ENCODE measurements at regions not wholly inside any gene's neighbourhood (a gene's known extent, or its start where the extent isn't known, plus 50 kb on each side); places are given as distances from the start of the nearest gene placed in this dataset.

DNA sequence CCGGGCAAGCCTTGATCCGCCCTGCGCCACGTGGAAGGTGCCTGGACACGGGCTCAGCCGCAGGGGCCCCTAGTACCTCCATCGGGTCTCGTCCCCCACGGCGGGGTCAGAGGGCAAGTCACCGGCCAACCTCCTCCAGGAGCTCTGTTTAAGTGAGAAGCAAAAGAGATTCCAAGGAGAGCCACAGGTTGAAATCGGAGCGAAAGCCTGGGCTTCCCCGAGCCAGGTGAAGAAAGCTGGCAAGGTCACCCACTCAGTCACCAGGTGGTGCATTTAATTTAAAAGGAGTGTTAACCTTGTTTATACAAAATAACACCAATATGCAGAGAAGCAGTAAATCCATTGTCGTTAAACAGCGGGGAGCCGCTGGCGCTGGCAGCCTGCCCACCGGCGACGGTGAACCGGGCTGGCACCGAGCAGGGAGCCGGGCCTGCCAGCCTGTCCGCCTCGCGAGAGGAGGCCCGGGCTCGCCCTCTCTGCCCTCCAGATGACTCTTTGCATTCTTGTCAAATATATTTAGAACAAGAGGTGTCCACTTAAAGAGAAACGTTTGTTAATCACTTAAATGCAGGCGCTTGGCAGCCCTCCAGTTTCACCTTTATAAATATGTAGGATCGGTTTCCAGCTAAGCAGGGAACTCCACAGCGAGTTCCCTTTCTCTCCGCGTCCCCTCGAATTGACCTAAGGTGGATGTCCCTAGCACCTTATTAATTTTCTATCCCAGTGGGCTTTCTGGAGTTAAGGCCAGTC, 277.3 kb upstream of the NR2F2 start:
- TF ChIP-seq IRF2 (CRISPR knock-in tag; IDR thresholded peaks at IDR 0.05; ENCODE audit: borderline replicate concordance, low read depth), result no peak
- TF ChIP-seq, protein P1, sequence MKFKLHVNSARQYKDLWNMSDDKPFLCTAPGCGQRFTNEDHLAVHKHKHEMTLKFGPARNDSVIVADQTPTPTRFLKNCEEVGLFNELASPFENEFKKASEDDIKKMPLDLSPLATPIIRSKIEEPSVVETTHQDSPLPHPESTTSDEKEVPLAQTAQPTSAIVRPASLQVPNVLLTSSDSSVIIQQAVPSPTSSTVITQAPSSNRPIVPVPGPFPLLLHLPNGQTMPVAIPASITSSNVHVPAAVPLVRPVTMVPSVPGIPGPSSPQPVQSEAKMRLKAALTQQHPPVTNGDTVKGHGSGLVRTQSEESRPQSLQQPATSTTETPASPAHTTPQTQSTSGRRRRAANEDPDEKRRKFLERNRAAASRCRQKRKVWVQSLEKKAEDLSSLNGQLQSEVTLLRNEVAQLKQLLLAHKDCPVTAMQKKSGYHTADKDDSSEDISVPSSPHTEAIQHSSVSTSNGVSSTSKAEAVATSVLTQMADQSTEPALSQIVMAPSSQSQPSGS (CRISPR knock-in tag; IDR thresholded peaks at IDR 0.05; ENCODE audit: borderline replicate concordance, low read depth), result no peak
- TF ChIP-seq SMAD4 (CRISPR knock-in tag; IDR thresholded peaks at IDR 0.05), result no peak
- TF ChIP-seq, protein P2, sequence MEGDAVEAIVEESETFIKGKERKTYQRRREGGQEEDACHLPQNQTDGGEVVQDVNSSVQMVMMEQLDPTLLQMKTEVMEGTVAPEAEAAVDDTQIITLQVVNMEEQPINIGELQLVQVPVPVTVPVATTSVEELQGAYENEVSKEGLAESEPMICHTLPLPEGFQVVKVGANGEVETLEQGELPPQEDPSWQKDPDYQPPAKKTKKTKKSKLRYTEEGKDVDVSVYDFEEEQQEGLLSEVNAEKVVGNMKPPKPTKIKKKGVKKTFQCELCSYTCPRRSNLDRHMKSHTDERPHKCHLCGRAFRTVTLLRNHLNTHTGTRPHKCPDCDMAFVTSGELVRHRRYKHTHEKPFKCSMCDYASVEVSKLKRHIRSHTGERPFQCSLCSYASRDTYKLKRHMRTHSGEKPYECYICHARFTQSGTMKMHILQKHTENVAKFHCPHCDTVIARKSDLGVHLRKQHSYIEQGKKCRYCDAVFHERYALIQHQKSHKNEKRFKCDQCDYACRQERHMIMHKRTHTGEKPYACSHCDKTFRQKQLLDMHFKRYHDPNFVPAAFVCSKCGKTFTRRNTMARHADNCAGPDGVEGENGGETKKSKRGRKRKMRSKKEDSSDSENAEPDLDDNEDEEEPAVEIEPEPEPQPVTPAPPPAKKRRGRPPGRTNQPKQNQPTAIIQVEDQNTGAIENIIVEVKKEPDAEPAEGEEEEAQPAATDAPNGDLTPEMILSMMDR (IDR thresholded peaks at IDR 0.05), result no peak
- TF ChIP-seq NR3C1 (CRISPR knock-in tag; conservative IDR thresholded peaks at IDR 0.05; ENCODE audit: low read depth), result no peak
- TF ChIP-seq, protein P3, sequence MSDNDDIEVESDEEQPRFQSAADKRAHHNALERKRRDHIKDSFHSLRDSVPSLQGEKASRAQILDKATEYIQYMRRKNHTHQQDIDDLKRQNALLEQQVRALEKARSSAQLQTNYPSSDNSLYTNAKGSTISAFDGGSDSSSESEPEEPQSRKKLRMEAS (CRISPR knock-in tag; IDR thresholded peaks at IDR 0.05), result no peak
- TF ChIP-seq, protein P4, sequence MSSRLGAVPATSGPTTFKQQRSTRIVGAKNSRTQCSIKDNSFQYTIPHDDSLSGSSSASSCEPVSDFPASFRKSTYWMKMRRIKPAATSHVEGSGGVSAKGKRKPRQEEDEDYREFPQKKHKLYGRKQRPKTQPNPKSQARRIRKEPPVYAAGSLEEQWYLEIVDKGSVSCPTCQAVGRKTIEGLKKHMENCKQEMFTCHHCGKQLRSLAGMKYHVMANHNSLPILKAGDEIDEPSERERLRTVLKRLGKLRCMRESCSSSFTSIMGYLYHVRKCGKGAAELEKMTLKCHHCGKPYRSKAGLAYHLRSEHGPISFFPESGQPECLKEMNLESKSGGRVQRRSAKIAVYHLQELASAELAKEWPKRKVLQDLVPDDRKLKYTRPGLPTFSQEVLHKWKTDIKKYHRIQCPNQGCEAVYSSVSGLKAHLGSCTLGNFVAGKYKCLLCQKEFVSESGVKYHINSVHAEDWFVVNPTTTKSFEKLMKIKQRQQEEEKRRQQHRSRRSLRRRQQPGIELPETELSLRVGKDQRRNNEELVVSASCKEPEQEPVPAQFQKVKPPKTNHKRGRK (CRISPR knock-in tag; IDR thresholded peaks at IDR 0.05; ENCODE audit: borderline replicate concordance), result no peak
- TF ChIP-seq TEAD4 (CRISPR knock-in tag; IDR thresholded peaks at IDR 0.05), result no peak
- TF ChIP-seq FOXK1 (CRISPR knock-in tag; IDR thresholded peaks at IDR 0.05), result no peak
- TF ChIP-seq, protein P5, sequence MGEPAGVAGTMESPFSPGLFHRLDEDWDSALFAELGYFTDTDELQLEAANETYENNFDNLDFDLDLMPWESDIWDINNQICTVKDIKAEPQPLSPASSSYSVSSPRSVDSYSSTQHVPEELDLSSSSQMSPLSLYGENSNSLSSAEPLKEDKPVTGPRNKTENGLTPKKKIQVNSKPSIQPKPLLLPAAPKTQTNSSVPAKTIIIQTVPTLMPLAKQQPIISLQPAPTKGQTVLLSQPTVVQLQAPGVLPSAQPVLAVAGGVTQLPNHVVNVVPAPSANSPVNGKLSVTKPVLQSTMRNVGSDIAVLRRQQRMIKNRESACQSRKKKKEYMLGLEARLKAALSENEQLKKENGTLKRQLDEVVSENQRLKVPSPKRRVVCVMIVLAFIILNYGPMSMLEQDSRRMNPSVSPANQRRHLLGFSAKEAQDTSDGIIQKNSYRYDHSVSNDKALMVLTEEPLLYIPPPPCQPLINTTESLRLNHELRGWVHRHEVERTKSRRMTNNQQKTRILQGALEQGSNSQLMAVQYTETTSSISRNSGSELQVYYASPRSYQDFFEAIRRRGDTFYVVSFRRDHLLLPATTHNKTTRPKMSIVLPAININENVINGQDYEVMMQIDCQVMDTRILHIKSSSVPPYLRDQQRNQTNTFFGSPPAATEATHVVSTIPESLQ (CRISPR knock-in tag; IDR thresholded peaks at IDR 0.05), result no peak
- TF ChIP-seq, protein P6, sequence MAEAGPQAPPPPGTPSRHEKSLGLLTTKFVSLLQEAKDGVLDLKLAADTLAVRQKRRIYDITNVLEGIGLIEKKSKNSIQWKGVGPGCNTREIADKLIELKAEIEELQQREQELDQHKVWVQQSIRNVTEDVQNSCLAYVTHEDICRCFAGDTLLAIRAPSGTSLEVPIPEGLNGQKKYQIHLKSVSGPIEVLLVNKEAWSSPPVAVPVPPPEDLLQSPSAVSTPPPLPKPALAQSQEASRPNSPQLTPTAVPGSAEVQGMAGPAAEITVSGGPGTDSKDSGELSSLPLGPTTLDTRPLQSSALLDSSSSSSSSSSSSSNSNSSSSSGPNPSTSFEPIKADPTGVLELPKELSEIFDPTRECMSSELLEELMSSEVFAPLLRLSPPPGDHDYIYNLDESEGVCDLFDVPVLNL (CRISPR knock-in tag; IDR thresholded peaks at IDR 0.05; ENCODE audit: borderline replicate concordance, low read depth), result no peak
- TF ChIP-seq, protein P7, sequence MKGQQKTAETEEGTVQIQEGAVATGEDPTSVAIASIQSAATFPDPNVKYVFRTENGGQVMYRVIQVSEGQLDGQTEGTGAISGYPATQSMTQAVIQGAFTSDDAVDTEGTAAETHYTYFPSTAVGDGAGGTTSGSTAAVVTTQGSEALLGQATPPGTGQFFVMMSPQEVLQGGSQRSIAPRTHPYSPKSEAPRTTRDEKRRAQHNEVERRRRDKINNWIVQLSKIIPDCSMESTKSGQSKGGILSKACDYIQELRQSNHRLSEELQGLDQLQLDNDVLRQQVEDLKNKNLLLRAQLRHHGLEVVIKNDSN (CRISPR knock-in tag; IDR thresholded peaks at IDR 0.05), result no peak
- TF ChIP-seq CBFB (CRISPR knock-in tag; IDR thresholded peaks at IDR 0.05; ENCODE audit: low read depth), result no peak
- no peak for TF ChIP-seq SOX15 (CRISPR knock-in tag; IDR thresholded peaks at IDR 0.05)
